ENCODE measurements at regions not wholly inside any gene's neighbourhood (a gene's known extent, or its start where the extent isn't known, plus 50 kb on each side); places are given as distances from the start of the nearest gene placed in this dataset.

DNA sequence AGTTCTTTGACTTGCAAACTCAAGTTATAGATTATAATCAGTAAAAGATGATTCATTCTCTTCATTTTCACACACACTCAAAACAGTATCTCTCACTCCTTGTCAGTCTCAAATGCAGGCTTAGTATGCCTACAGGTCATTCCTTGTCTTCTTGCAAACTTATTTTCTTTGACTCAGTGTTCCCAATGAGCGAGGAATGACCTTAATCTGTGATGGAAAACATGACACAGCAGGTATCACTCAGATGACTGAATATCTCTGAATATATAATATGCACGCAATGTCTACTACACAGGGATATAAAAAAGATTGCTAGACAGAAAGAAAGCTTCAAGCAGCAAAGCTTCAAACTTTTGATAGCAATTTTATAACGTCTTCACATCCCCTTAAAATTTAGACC, 127.8 kb upstream of the RGPD4 start:
- H4K20me1 ChIP-seq (ENCODE audit: control insufficient read depth, insufficient read depth, low read depth, low read length): no peaks in the 10 kb centered on the region
- no peaks in the 10 kb centered on the region for H3K79me2 ChIP-seq (ENCODE audit: control insufficient read depth, low read length)
- no peaks in the 10 kb centered on the region for H3K27me3 ChIP-seq (ENCODE audit: control insufficient read depth, low read length)
- no peaks in the 10 kb centered on the region for H3K36me3 ChIP-seq (ENCODE audit: control insufficient read depth, low read length)
- H3F3A ChIP-seq (ENCODE audit: control insufficient read depth, insufficient read depth): no peaks in the 10 kb centered on the region
- no peak overlapping the region for H3K27ac ChIP-seq (ENCODE audit: low read depth, low read length)
- no peaks in the 10 kb centered on the region; the same call in 1 of the 2 replicates for H3K9me3 ChIP-seq (ENCODE audit: control insufficient read depth, insufficient read depth, low read length)
- no peak overlapping the region for H3K4me2 ChIP-seq (ENCODE audit: low read length)
- H3K9me2 ChIP-seq (replicated peaks; ENCODE audit: control insufficient read depth, low read length): no peaks in the 10 kb centered on the region
- H3K4me3 ChIP-seq (ENCODE audit: low read length): no peak overlapping the region
- no peaks in the 10 kb centered on the region for H3K4me1 ChIP-seq (ENCODE audit: control insufficient read depth, low read length)
- TF ChIP-seq, protein P1, sequence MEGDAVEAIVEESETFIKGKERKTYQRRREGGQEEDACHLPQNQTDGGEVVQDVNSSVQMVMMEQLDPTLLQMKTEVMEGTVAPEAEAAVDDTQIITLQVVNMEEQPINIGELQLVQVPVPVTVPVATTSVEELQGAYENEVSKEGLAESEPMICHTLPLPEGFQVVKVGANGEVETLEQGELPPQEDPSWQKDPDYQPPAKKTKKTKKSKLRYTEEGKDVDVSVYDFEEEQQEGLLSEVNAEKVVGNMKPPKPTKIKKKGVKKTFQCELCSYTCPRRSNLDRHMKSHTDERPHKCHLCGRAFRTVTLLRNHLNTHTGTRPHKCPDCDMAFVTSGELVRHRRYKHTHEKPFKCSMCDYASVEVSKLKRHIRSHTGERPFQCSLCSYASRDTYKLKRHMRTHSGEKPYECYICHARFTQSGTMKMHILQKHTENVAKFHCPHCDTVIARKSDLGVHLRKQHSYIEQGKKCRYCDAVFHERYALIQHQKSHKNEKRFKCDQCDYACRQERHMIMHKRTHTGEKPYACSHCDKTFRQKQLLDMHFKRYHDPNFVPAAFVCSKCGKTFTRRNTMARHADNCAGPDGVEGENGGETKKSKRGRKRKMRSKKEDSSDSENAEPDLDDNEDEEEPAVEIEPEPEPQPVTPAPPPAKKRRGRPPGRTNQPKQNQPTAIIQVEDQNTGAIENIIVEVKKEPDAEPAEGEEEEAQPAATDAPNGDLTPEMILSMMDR (IDR thresholded peaks at IDR 0.05; ENCODE audit: low read depth, low read length, poor library complexity, severe bottlenecking): no peak
- TF ChIP-seq EZH2phosphoT487 (IDR thresholded peaks at IDR 0.05; ENCODE audit: borderline replicate concordance, low read length): no peak

DNA sequence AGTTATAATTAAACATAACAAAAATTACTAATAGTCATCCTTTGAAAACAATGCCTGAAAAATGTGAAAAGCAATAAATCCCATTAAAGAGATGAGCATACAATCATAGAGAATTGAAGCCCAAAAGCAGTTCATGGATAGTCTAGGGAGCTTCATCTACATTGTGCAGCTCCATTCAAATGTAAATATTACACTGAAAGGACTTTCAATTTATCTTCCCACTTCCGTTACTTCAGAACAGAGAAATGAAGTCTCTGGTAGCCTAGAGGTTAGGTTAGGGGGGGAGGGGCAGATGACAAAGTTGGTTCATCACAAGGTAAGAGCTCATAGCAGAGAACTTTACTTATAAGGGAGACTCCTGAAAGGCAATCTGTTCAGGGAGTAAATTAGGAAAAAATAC, 126.6 kb upstream of the RGPD4 start:
- Histone ChIP-seq H3K36me3 (ENCODE audit: control insufficient read depth, low read length) (no peaks in the 10 kb centered on the region), H3K4me3 (ENCODE audit: low read length) (no peak overlapping the region), H3K27ac (ENCODE audit: low read depth, low read length) (no peak overlapping the region), H3K79me2 (ENCODE audit: control insufficient read depth, low read length) (no peaks in the 10 kb centered on the region), H3K4me1 (ENCODE audit: control insufficient read depth, low read length) (no peaks in the 10 kb centered on the region), H3K9me2 (replicated peaks; ENCODE audit: control insufficient read depth, low read length) (no peaks in the 10 kb centered on the region), H3K27me3 (ENCODE audit: control insufficient read depth, low read length) (no peaks in the 10 kb centered on the region), H3K9me3 (ENCODE audit: control insufficient read depth, insufficient read depth, low read length) (no peaks in the 10 kb centered on the region), H4K20me1 (ENCODE audit: control insufficient read depth, insufficient read depth, low read depth, low read length) (no peaks in the 10 kb centered on the region), H3F3A (ENCODE audit: control insufficient read depth, insufficient read depth) (no peaks in the 10 kb centered on the region), H3K4me2 (ENCODE audit: low read length) (no peak overlapping the region)
- TF ChIP-seq EZH2phosphoT487 (IDR thresholded peaks at IDR 0.05; ENCODE audit: borderline replicate concordance, low read length): no peak
- TF ChIP-seq, protein P1 (IDR thresholded peaks at IDR 0.05; ENCODE audit: low read depth, low read length, poor library complexity, severe bottlenecking): no peak

- H3K9me2 ChIP-seq (replicated peaks; ENCODE audit: control insufficient read depth, low read length): no peaks in the 10 kb centered on the region
- no peaks in the 10 kb centered on the region for H3F3A ChIP-seq (ENCODE audit: control insufficient read depth, insufficient read depth)
- H3K27me3 ChIP-seq (ENCODE audit: control insufficient read depth, low read length): no peaks in the 10 kb centered on the region
- H3K4me2 ChIP-seq (ENCODE audit: low read length): no peak overlapping the region
- no peaks in the 10 kb centered on the region for H3K9me3 ChIP-seq (ENCODE audit: control insufficient read depth, insufficient read depth, low read length)
- no peaks in the 10 kb centered on the region for H3K79me2 ChIP-seq (ENCODE audit: control insufficient read depth, low read length)
- no peak for TF ChIP-seq EZH2phosphoT487 (IDR thresholded peaks at IDR 0.05; ENCODE audit: borderline replicate concordance, low read length)
- TF ChIP-seq, protein P1 (IDR thresholded peaks at IDR 0.05; ENCODE audit: low read depth, low read length, poor library complexity, severe bottlenecking): no peak
- no peak overlapping the region for H3K4me3 ChIP-seq (ENCODE audit: low read length)
- H4K20me1 ChIP-seq (ENCODE audit: control insufficient read depth, insufficient read depth, low read depth, low read length): no peaks in the 10 kb centered on the region
- no peaks in the 10 kb centered on the region for H3K36me3 ChIP-seq (ENCODE audit: control insufficient read depth, low read length)
- no peaks in the 10 kb centered on the region for H3K4me1 ChIP-seq (ENCODE audit: control insufficient read depth, low read length)
- no peak overlapping the region for H3K27ac ChIP-seq (ENCODE audit: low read depth, low read length)
Measured at GRCh38 chr2:107711941-107712340, 114.8 kb upstream of the RGPD4 start.

- no peaks in the 10 kb centered on the region for H3K27me3 ChIP-seq (ENCODE audit: control insufficient read depth, low read length)
- H3K9me3 ChIP-seq (ENCODE audit: control insufficient read depth, insufficient read depth, low read length): no peaks in the 10 kb centered on the region
- H4K20me1 ChIP-seq (ENCODE audit: control insufficient read depth, insufficient read depth, low read depth, low read length): no peaks in the 10 kb centered on the region
- no peak overlapping the region for H3K27ac ChIP-seq (ENCODE audit: low read depth, low read length)
- H3K4me1 ChIP-seq (ENCODE audit: control insufficient read depth, low read length): no peaks in the 10 kb centered on the region
- H3K9me2 ChIP-seq (replicated peaks; ENCODE audit: control insufficient read depth, low read length): no peaks in the 10 kb centered on the region
- H3K79me2 ChIP-seq (ENCODE audit: control insufficient read depth, low read length): no peaks in the 10 kb centered on the region
- no peaks in the 10 kb centered on the region for H3K36me3 ChIP-seq (ENCODE audit: control insufficient read depth, low read length)
- no peaks in the 10 kb centered on the region for H3F3A ChIP-seq (ENCODE audit: control insufficient read depth, insufficient read depth)
- H3K4me2 ChIP-seq (ENCODE audit: low read length): no peak overlapping the region
- no peak for TF ChIP-seq EZH2phosphoT487 (IDR thresholded peaks at IDR 0.05; ENCODE audit: borderline replicate concordance, low read length)
- TF ChIP-seq, protein P1 (IDR thresholded peaks at IDR 0.05; ENCODE audit: low read depth, low read length, poor library complexity, severe bottlenecking): no peak
- no peak overlapping the region for H3K4me3 ChIP-seq (ENCODE audit: low read length)
Measured at GRCh38 chr2:107712857-107713256, 113.8 kb upstream of the RGPD4 start.
